Activated naive CD8-positive, alpha-beta T cell treated with anti-CD3 and anti-CD28 coated beads, Interleukin-2, amount 50 U/mL, for 24 hours (primary cell): ENCODE measurements at regions not wholly inside any gene's neighbourhood (a gene's known extent, or its start where the extent isn't known, plus 50 kb on each side); places are given as distances from the start of the nearest gene placed in this dataset.

Experiments used
- ATAC-seq: fragments of 150-1000 bp; cut with Tn5 transposase; one replicate; pipeline ENCODE4 v1.10.0; 2021
- DNase-seq: peaks from one replicate; pipeline ENCODE4 v3.0.0; 2021
- H3K27ac Mint-ChIP-seq: one replicate; pipeline ENCODE4 v1.8.0; 2021; ENCODE audit warnings: mild to moderate bottlenecking, mixed read lengths
- H3K27me3 Mint-ChIP-seq: one replicate; pipeline ENCODE4 v1.8.0; 2021; ENCODE audit warnings: mixed read lengths
- H3K36me3 Mint-ChIP-seq: one replicate; pipeline ENCODE4 v1.8.0; 2021; ENCODE audit warnings: low read depth, mixed read lengths
- H3K4me1 Mint-ChIP-seq: one replicate; pipeline ENCODE4 v1.8.0; 2021; ENCODE audit warnings: mixed read lengths
- H3K4me3 Mint-ChIP-seq: one replicate; pipeline ENCODE4 v1.8.0; 2021; ENCODE audit warnings: mild to moderate bottlenecking, moderate library complexity, mixed read lengths
- H3K9me3 Mint-ChIP-seq: one replicate; pipeline ENCODE4 v1.8.0; 2021; ENCODE audit warnings: mixed read lengths

DNA sequence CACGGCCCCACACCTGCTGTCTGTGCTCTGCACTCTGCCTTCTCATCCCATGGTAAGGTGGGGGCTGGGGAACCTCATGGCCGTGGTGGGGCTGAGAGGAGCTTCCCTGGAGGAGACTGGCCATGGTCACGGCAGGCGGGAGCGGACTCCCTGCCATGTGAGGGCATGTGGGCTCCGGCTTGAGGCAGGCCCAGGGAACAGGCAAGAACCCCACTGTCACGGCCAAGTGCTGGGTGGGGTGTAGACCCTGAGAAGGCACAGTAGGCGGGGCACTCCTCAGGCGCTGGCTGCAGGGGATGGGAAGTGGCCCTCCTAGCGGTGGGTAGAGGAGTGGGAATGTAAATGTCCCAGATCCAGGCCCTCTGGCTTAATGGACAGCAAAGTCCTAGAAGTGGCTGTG, 1262.7 kb downstream of the BRD1 start:
- no peaks in the 10 kb centered on the region for H3K36me3 Mint-ChIP-seq
- H3K4me3 Mint-ChIP-seq = no peak overlapping the region
- H3K9me3 Mint-ChIP-seq = peaks cover 3% of the 10 kb centered on the region
- DNase-seq = no peak
- peaks cover 3% of the 10 kb centered on the region for H3K4me1 Mint-ChIP-seq
- no peak overlapping the region for H3K27ac Mint-ChIP-seq
- peaks cover 19% of the 10 kb centered on the region for H3K27me3 Mint-ChIP-seq
- ATAC-seq = no peak

DNA sequence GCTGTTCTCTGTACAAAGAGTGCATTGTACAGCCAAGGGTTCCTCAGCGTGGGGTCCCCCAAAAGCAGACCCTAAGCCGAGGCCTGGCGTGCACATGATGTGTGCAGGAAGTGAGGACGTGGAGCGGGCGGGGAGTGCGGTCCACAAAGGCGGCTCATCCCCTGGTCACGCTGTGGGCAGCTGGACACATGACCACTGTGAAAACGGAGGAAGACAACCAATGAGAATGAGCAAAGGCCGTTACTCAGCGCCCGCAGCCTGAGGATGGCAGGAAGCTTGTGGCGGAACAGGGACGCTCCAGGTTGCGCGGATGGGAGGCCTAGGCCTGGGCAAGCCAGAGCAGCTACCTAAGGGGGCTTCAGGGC, 1263.7 kb downstream of the BRD1 start:
- peaks cover 19% of the 10 kb centered on the region for H3K27me3 Mint-ChIP-seq
- peaks cover 3% of the 10 kb centered on the region for H3K4me1 Mint-ChIP-seq
- no peak overlapping the region for H3K27ac Mint-ChIP-seq
- ATAC-seq (no peak), DNase-seq (no peak)
- no peaks in the 10 kb centered on the region for H3K9me3 Mint-ChIP-seq
- no peaks in the 10 kb centered on the region for H3K36me3 Mint-ChIP-seq
- H3K4me3 Mint-ChIP-seq = no peak overlapping the region

DNA sequence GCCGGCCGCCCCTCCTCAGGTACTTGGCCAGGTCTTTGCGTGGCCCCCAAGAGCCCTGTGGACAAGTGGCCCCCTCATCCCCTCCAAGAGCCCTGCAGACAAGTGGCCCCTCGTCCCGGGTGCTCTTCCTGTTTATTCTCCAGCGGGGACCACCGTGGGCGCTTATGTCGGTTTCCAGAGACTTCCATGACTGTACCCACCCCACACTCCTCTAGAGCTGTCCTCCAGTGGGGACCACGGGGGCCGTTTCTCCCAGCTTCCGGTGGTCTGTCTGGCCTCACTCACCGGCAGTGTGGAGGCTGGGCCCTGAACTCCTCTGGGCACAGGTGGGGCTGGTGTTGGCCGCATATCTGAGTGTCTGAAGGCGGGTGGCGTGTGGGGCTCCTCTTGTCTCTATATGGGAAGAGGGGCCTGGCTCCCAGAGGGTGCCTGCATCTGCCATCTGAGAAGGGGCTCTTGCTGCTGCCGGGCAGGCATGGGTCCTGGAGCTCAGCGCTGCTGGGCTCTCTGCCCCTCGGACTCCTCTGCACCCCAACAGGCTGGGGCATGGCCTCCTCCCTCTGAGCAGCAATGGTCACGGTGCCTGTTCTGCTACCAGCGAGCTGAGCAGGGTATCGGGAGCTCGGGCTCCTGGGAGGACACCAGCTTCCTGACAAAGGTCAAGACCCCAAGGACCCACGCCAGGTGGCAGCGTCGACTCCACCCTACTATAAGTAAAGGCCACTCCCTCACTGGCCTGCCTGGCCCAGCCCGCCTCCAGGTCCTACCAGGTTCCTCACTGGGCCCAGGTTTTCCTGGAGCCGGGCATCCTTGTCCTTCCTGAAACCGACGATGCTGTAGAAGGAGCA, 1264.3 kb downstream of the BRD1 start:
- no peaks in the 10 kb centered on the region for H3K9me3 Mint-ChIP-seq
- no peak overlapping the region for H3K4me3 Mint-ChIP-seq
- H3K4me1 Mint-ChIP-seq = peaks cover 3% of the 10 kb centered on the region
- H3K36me3 Mint-ChIP-seq = no peaks in the 10 kb centered on the region
- DNase-seq (no peak), ATAC-seq (no peak)
- no peak overlapping the region for H3K27ac Mint-ChIP-seq
- peaks cover 16% of the 10 kb centered on the region for H3K27me3 Mint-ChIP-seq

DNA sequence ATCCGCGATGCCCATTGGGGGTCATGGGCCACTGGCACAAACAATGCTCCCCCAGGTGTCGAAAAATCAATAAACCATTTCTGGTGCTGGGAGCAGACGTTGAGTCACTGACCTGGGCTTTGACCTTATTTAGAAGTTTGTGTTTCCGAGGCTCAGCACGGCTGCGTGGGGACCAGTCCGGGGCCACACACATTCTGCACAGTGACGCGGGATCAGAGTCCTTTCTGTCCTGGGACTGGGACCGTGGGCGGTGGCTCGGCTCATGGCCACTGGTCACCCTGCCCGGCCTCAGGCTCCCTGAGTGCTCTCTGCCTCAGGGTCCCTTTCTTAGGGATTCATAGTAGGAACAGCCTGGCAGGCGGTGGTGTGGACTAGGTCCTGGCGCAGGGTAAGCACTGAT, 1266.0 kb downstream of the BRD1 start:
- DNase-seq = no peak
- no peak for ATAC-seq
- Mint-ChIP-seq H3K4me1 (no peaks in the 10 kb centered on the region), H3K4me3 (no peak overlapping the region), H3K36me3 (no peaks in the 10 kb centered on the region), H3K9me3 (no peaks in the 10 kb centered on the region), H3K27me3 (peaks cover 1% of the 10 kb centered on the region), H3K27ac (no peak overlapping the region)

GRCh38 chr22:48560836-48561235, 1266.8 kb downstream of the BRD1 start:
- no peak overlapping the region for H3K4me3 Mint-ChIP-seq
- H3K9me3 Mint-ChIP-seq = no peaks in the 10 kb centered on the region
- no peak overlapping the region for H3K27ac Mint-ChIP-seq
- no peaks in the 10 kb centered on the region for H3K36me3 Mint-ChIP-seq
- no peak for ATAC-seq
- H3K27me3 Mint-ChIP-seq = no peaks in the 10 kb centered on the region
- no peak for DNase-seq
- no peaks in the 10 kb centered on the region for H3K4me1 Mint-ChIP-seq

GRCh38 chr22:48560389-48560751, 1267.3 kb downstream of the BRD1 start:
- H3K4me1 Mint-ChIP-seq = no peaks in the 10 kb centered on the region
- H3K36me3 Mint-ChIP-seq = no peaks in the 10 kb centered on the region
- H3K9me3 Mint-ChIP-seq = no peaks in the 10 kb centered on the region
- H3K27ac Mint-ChIP-seq = no peak overlapping the region
- ATAC-seq (no peak), DNase-seq (no peak)
- H3K4me3 Mint-ChIP-seq = no peak overlapping the region
- H3K27me3 Mint-ChIP-seq = no peaks in the 10 kb centered on the region

GRCh38 chr22:48559647-48560388, 1267.9 kb downstream of the BRD1 start:
- no peaks in the 10 kb centered on the region for H3K36me3 Mint-ChIP-seq
- no peaks in the 10 kb centered on the region for H3K9me3 Mint-ChIP-seq
- ATAC-seq (no peak), DNase-seq (no peak)
- no peaks in the 10 kb centered on the region for H3K27me3 Mint-ChIP-seq
- H3K27ac Mint-ChIP-seq = no peak overlapping the region
- H3K4me1 Mint-ChIP-seq = no peaks in the 10 kb centered on the region
- H3K4me3 Mint-ChIP-seq = no peak overlapping the region

GRCh38 chr22:48558606-48559402, 1268.9 kb downstream of the BRD1 start:
- no peaks in the 10 kb centered on the region for H3K27me3 Mint-ChIP-seq
- DNase-seq (no peak), ATAC-seq (no peak)
- no peaks in the 10 kb centered on the region for H3K36me3 Mint-ChIP-seq
- H3K4me3 Mint-ChIP-seq = no peak overlapping the region
- H3K9me3 Mint-ChIP-seq = no peaks in the 10 kb centered on the region
- no peak overlapping the region for H3K27ac Mint-ChIP-seq
- no peaks in the 10 kb centered on the region for H3K4me1 Mint-ChIP-seq

- H3K4me1 Mint-ChIP-seq = no peaks in the 10 kb centered on the region
- no peak overlapping the region for H3K4me3 Mint-ChIP-seq
- DNase-seq = no peak
- no peaks in the 10 kb centered on the region for H3K36me3 Mint-ChIP-seq
- ATAC-seq = no peak
- no peaks in the 10 kb centered on the region for H3K9me3 Mint-ChIP-seq
- H3K27ac Mint-ChIP-seq = no peak overlapping the region
- no peaks in the 10 kb centered on the region for H3K27me3 Mint-ChIP-seq
These were observed 1269.7 kb downstream of the BRD1 start for GRCh38 chr22:48558016-48558415.

- Mint-ChIP-seq H3K36me3 (no peaks in the 10 kb centered on the region), H3K9me3 (no peaks in the 10 kb centered on the region), H3K4me3 (no peak overlapping the region), H3K4me1 (no peaks in the 10 kb centered on the region), H3K27ac (no peak overlapping the region), H3K27me3 (no peaks in the 10 kb centered on the region)
- DNase-seq = no peak
- no peak for ATAC-seq
These were observed 1270.2 kb downstream of the BRD1 start for GRCh38 chr22:48557473-48557872.

DNA sequence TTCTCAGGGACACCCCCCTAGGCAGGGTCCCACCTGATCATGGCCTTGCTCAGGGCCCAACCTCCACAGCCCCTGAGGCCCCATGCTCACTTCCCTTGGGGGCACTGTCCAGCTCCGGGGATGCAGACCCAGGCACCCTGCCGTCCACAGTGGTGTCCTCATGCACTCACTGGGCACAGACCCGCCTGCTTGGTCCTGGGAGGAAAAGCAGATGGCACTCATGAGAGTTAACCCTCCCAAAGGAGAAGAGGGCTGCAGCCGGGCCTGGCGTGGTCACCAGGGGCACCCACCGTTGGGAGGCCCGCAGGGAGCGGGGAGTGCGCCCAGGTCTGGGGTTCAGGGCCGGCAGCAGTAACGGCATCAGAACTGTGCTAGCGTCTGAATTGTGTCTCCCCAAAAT, 1270.9 kb downstream of the BRD1 start:
- no peaks in the 10 kb centered on the region for H3K9me3 Mint-ChIP-seq
- no peaks in the 10 kb centered on the region for H3K36me3 Mint-ChIP-seq
- no peak for DNase-seq
- no peak overlapping the region for H3K4me3 Mint-ChIP-seq
- ATAC-seq = no peak
- H3K4me1 Mint-ChIP-seq = no peaks in the 10 kb centered on the region
- H3K27me3 Mint-ChIP-seq = no peaks in the 10 kb centered on the region
- no peak overlapping the region for H3K27ac Mint-ChIP-seq

GRCh38 chr22:48556222-48556621, 1271.5 kb downstream of the BRD1 start:
- Mint-ChIP-seq H3K4me1 (no peaks in the 10 kb centered on the region), H3K9me3 (no peaks in the 10 kb centered on the region), H3K27ac (no peak overlapping the region), H3K4me3 (no peak overlapping the region), H3K36me3 (no peaks in the 10 kb centered on the region), H3K27me3 (no peaks in the 10 kb centered on the region)
- ATAC-seq (no peak), DNase-seq (no peak)

- no peaks in the 10 kb centered on the region for H3K4me1 Mint-ChIP-seq
- H3K9me3 Mint-ChIP-seq = no peaks in the 10 kb centered on the region
- H3K4me3 Mint-ChIP-seq = no peak overlapping the region
- H3K27ac Mint-ChIP-seq = no peak overlapping the region
- ATAC-seq = no peak
- H3K36me3 Mint-ChIP-seq = no peaks in the 10 kb centered on the region
- DNase-seq = no peak
- no peaks in the 10 kb centered on the region for H3K27me3 Mint-ChIP-seq
These were observed 1272.1 kb downstream of the BRD1 start for GRCh38 chr22:48555606-48556005.

- no peaks in the 10 kb centered on the region for H3K4me1 Mint-ChIP-seq
- no peaks in the 10 kb centered on the region for H3K9me3 Mint-ChIP-seq
- no peak overlapping the region for H3K4me3 Mint-ChIP-seq
- H3K36me3 Mint-ChIP-seq = no peaks in the 10 kb centered on the region
- H3K27me3 Mint-ChIP-seq = no peaks in the 10 kb centered on the region
- no peak overlapping the region for H3K27ac Mint-ChIP-seq
- no peak for ATAC-seq
- no peak for DNase-seq
These were observed 1272.6 kb downstream of the BRD1 start for GRCh38 chr22:48554893-48555572.
